Stimulated activated CD8-positive, alpha-beta memory T cell treated with anti-CD3 and anti-CD28 coated beads, Interleukin-7, amount 100 ng/mL, for 24 hours (primary cell): ENCODE measurements at regions not wholly inside any gene's neighbourhood (a gene's known extent, or its start where the extent isn't known, plus 50 kb on each side); places are given as distances from the start of the nearest gene placed in this dataset.
"Not testable (repeated sequence)": the region's sequence is repeated elsewhere in the genome, so short reads cannot be mapped to it uniquely, and the experiment has no call there.

Experiments
- DNase-seq: peaks from one replicate; pipeline ENCODE4 v3.0.0-alpha.2; 2020; ENCODE audit warnings: low read depth

GRCh38 chr21:35602811-35603362 lies 457.4 kb downstream of the SETD4 start:
- DNase-seq = no peak

GRCh38 chr21:35601211-35601610 lies 459.1 kb downstream of the SETD4 start:
- DNase-seq = no peak

GRCh38 chr21:35599164-35599563 lies 461.2 kb downstream of the SETD4 start:
- no peak for DNase-seq

GRCh38 chr21:35597750-35598339 lies 462.5 kb downstream of the SETD4 start:
- no peak for DNase-seq

- no peak for DNase-seq
These were observed 465.4 kb downstream of the SETD4 start for GRCh38 chr21:35594905-35595304.

- no peak for DNase-seq
These were observed 467.3 kb downstream of the SETD4 start for GRCh38 chr21:35593000-35593502.

GRCh38 chr21:35590284-35590683 lies 470.0 kb downstream of the SETD4 start:
- DNase-seq = not testable (repeated sequence)

GRCh38 chr21:35587841-35588380 lies 472.4 kb downstream of the SETD4 start:
- DNase-seq = no peak

- no peak for DNase-seq
These were observed 474.0 kb downstream of the SETD4 start for GRCh38 chr21:35586305-35586704.

- DNase-seq = no peak
These were observed 474.4 kb downstream of the SETD4 start for GRCh38 chr21:35585878-35586277.

- DNase-seq = no peak
These were observed 475.2 kb downstream of the SETD4 start for GRCh38 chr21:35585155-35585554.

- no peak for DNase-seq
These were observed 476.6 kb downstream of the SETD4 start for GRCh38 chr21:35583566-35584216.

- DNase-seq = no peak
These were observed 477.6 kb downstream of the SETD4 start for GRCh38 chr21:35582731-35583130.

- DNase-seq = no peak
These were observed 478.7 kb downstream of the SETD4 start for GRCh38 chr21:35581640-35582039.

GRCh38 chr21:35579520-35580293 lies 480.6 kb downstream of the SETD4 start:
- no peak for DNase-seq

- DNase-seq = no peak
These were observed 481.4 kb downstream of the SETD4 start for GRCh38 chr21:35578831-35579471.

GRCh38 chr21:35578347-35578782 lies 482.0 kb downstream of the SETD4 start:
- no peak for DNase-seq

- DNase-seq = no peak
These were observed 484.9 kb downstream of the SETD4 start for GRCh38 chr21:35575280-35575915.

GRCh38 chr21:35573472-35574374 lies 486.6 kb downstream of the SETD4 start:
- no peak for DNase-seq

GRCh38 chr21:35571910-35572309 lies 488.4 kb downstream of the SETD4 start:
- no peak for DNase-seq
